ENCODE measurements at regions not wholly inside any gene's neighbourhood (a gene's known extent, or its start where the extent isn't known, plus 50 kb on each side); places are given as distances from the start of the nearest gene placed in this dataset.

DNA sequence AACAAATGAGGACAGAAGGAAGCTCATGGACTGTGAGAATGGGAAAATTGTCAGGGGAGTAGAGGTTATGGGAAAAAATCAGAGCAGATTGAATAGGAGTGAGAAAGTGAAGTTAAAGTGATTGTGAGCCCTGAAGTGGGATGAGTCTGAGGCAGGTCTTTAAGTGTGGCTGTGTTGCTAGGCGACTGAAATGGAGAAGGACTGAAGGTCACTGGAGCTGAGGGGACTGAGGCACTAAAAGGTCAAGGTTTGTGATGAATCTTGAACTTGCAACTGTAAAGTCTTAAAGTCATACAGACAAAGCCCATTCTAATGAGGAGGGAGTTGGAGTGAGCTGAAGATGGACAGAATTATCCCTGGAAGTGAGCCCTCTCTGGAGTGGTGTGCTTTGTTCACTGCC is 518.9 kb downstream of the TUSC7 start:
- Histone ChIP-seq H3K4me3 (ENCODE audit: low read depth, low read length) (no peak overlapping the region), H3K27me3 (ENCODE audit: control insufficient read depth, insufficient read depth, low read length) (no peaks in the 10 kb centered on the region), H3K27ac (ENCODE audit: low read depth, low read length) (no peak overlapping the region), H3K9me3 (ENCODE audit: control insufficient read depth, insufficient read depth, low read length) (no peaks in the 10 kb centered on the region)
- no peak for DNase-seq (ENCODE audit: low read depth, low spot score)
- ChIA-PET POLR2A (no interaction called here), CTCF (interaction anchor here (2.1 kb wide), 1 partner anchor 458 kb away, joined by 7 read pairs; no protein-coding TSS in a partner anchor)
- TF ChIP-seq, protein P1, sequence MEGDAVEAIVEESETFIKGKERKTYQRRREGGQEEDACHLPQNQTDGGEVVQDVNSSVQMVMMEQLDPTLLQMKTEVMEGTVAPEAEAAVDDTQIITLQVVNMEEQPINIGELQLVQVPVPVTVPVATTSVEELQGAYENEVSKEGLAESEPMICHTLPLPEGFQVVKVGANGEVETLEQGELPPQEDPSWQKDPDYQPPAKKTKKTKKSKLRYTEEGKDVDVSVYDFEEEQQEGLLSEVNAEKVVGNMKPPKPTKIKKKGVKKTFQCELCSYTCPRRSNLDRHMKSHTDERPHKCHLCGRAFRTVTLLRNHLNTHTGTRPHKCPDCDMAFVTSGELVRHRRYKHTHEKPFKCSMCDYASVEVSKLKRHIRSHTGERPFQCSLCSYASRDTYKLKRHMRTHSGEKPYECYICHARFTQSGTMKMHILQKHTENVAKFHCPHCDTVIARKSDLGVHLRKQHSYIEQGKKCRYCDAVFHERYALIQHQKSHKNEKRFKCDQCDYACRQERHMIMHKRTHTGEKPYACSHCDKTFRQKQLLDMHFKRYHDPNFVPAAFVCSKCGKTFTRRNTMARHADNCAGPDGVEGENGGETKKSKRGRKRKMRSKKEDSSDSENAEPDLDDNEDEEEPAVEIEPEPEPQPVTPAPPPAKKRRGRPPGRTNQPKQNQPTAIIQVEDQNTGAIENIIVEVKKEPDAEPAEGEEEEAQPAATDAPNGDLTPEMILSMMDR (IDR thresholded peaks at IDR 0.05; ENCODE audit: low read depth, low read length): no peak

DNA sequence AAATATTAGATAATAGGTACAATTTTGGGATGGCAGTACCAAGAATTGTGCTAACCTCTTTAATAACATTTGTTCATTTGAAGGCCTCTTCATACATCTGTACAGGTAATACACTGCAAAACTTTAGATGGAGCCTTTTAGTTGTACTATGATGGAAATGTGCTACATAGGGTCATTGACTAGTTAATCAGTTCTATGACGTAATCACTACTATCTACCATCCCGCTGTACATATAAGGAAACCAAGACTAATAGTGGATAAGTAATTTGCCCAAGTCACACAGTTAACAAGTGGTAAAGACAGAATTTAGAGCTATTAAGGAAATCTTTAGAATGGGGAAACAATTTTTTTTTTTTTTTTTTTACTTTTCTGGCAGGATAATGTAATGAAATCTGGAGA is 521.3 kb downstream of the TUSC7 start:
- H3K9me3 ChIP-seq (ENCODE audit: control insufficient read depth, insufficient read depth, low read length): no peaks in the 10 kb centered on the region
- CTCF ChIA-PET: no interaction called here
- TF ChIP-seq, protein P1 (IDR thresholded peaks at IDR 0.05; ENCODE audit: low read depth, low read length): no peak
- no peak overlapping the region for H3K27ac ChIP-seq (ENCODE audit: low read depth, low read length)
- no peaks in the 10 kb centered on the region for H3K27me3 ChIP-seq (ENCODE audit: control insufficient read depth, insufficient read depth, low read length)
- DNase-seq (ENCODE audit: low read depth, low spot score): no peak
- POLR2A ChIA-PET: no interaction called here
- no peak overlapping the region for H3K4me3 ChIP-seq (ENCODE audit: low read depth, low read length)

DNA sequence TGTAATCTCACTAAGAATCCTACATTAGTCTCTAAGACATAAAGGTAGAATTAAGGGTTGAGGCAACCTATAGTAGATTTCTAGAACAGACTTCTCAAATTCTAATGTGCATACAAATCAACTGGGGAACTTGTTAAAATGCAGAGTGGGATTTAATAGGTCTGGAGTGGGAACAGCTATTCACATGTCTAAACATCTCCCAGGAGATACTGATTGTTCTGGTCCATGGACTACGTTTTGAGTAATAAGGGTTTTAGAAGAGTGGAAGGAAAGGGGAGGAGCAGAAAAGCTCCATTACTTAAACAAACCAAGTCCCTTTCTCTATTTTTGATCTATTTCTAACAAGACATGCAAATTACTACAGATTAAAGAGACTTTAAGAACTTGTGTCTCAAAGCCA is 524.8 kb downstream of the TUSC7 start:
- CTCF ChIA-PET: no interaction called here
- no peak for DNase-seq (ENCODE audit: low read depth, low spot score)

DNA sequence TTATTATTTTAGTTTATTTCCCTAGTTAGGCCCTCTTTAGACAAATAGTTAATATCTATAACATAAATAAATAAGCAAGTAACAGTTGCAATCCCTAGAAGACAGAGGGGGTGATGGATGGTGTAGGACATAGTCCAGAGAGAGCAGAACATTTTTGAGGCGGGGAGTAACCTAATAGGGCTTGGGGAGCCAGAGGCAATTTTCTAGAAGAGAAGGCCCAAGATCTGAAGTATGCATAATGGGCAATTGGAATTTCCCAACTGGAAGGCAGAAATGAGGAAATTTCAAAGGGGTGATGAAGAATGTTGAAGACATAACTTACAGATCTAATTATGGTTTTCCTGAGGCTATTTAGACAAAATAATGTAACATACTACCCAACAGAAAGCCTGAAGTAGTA is 525.7 kb downstream of the TUSC7 start:
- CTCF ChIA-PET: no interaction called here
- POLR2A ChIA-PET: no interaction called here

More for the DNA sequence above, 524.8 kb downstream of the TUSC7 start:
- TF ChIP-seq, protein P1 (IDR thresholded peaks at IDR 0.05; ENCODE audit: low read depth, low read length): no peak
- Histone ChIP-seq H3K9me3 (ENCODE audit: control insufficient read depth, insufficient read depth, low read length) (no peaks in the 10 kb centered on the region), H3K27ac (ENCODE audit: low read depth, low read length) (no peak overlapping the region), H3K4me3 (ENCODE audit: low read depth, low read length) (no peak overlapping the region), H3K27me3 (ENCODE audit: control insufficient read depth, insufficient read depth, low read length) (no peaks in the 10 kb centered on the region)
- POLR2A ChIA-PET: no interaction called here

DNA sequence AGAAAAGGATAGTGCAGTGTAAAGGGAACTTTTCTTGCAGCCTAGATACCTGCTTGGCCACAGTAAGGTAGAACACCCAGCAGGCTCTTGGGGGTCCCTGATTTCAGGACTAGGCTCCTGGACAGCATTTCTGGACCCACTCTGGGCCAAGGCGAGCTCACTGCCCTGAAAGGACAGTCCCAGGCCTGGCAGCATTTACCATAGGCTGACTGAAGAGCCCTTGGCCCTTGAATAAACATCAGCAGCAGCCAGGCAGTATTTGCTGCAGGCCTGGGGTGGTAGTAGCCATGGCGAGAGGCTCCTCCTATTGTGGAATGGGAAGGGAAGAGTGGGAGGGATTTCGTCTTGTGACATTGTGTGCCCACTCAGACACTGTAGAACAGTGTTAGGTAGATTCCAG is 529.2 kb downstream of the TUSC7 start:
- ChIA-PET POLR2A (no interaction called here), CTCF (no interaction called here)

More for the DNA sequence above, 525.7 kb downstream of the TUSC7 start:
- TF ChIP-seq, protein P1 (IDR thresholded peaks at IDR 0.05; ENCODE audit: low read depth, low read length): no peak
- Histone ChIP-seq H3K4me3 (ENCODE audit: low read depth, low read length) (no peak overlapping the region), H3K27me3 (ENCODE audit: control insufficient read depth, insufficient read depth, low read length) (no peaks in the 10 kb centered on the region), H3K9me3 (ENCODE audit: control insufficient read depth, insufficient read depth, low read length) (no peaks in the 10 kb centered on the region), H3K27ac (ENCODE audit: low read depth, low read length) (no peak overlapping the region)
- DNase-seq (ENCODE audit: low read depth, low spot score): no peak

More for the DNA sequence above, 529.2 kb downstream of the TUSC7 start:
- Histone ChIP-seq H3K4me3 (ENCODE audit: low read depth, low read length) (no peak overlapping the region), H3K27ac (ENCODE audit: low read depth, low read length) (no peak overlapping the region), H3K27me3 (ENCODE audit: control insufficient read depth, insufficient read depth, low read length) (no peaks in the 10 kb centered on the region), H3K9me3 (ENCODE audit: control insufficient read depth, insufficient read depth, low read length) (no peaks in the 10 kb centered on the region)
- DNase-seq (ENCODE audit: low read depth, low spot score): no peak
- TF ChIP-seq, protein P1 (IDR thresholded peaks at IDR 0.05; ENCODE audit: low read depth, low read length): no peak
